Neuron (in vitro differentiated cells): ENCODE measurements at regions not wholly inside any gene's neighbourhood (a gene's known extent, or its start where the extent isn't known, plus 50 kb on each side); places are given as distances from the start of the nearest gene placed in this dataset.
A peak's percentile ranks its signal among the peaks of the same experiment; 100 is the strongest.

Experiments used
- H2AFZ ChIP-seq: one replicate; pipeline ENCODE4 v1.6.1; 2013; ENCODE audit warnings: low read depth, mild to moderate bottlenecking, inconsistent platforms, low read length, moderate library complexity
- H3K27me3 ChIP-seq: one replicate; pipeline ENCODE4 v1.6.1; 2013; ENCODE audit warnings: low read length; ENCODE audit not compliant: insufficient read depth
- H3K36me3 ChIP-seq: one replicate; pipeline ENCODE4 v1.6.1; 2013; ENCODE audit warnings: low read length; ENCODE audit not compliant: insufficient read depth
- H3K4me1 ChIP-seq: one replicate; pipeline ENCODE4 v1.6.1; 2013; ENCODE audit warnings: low read length; ENCODE audit not compliant: insufficient read depth
- H3K4me3 ChIP-seq: 2 replicates; pipeline ENCODE4 v1.5.1; 2013; ENCODE audit warnings: mild to moderate bottlenecking, low read length, moderate library complexity
- H3K9me3 ChIP-seq: one replicate; pipeline ENCODE4 v1.6.1; 2013; ENCODE audit warnings: low read length

- peak overlapping the region; percentile 59 for H2AFZ ChIP-seq
- no peaks in the 10 kb centered on the region for H3K36me3 ChIP-seq
- peaks cover 16% of the 10 kb centered on the region for H3K4me1 ChIP-seq
- H3K27me3 ChIP-seq: no peaks in the 10 kb centered on the region
- H3K9me3 ChIP-seq: no peaks in the 10 kb centered on the region
- peak overlapping the region; percentile 18 for H3K4me3 ChIP-seq
Measured at GRCh38 chr12:3336606-3337311, 154.2 kb upstream of the PRMT8 start.

GRCh38 chr12:3337944-3338343 lies 153.1 kb upstream of the PRMT8 start:
- H3K27me3 ChIP-seq: no peaks in the 10 kb centered on the region
- H3K4me3 ChIP-seq: no peak overlapping the region
- no peaks in the 10 kb centered on the region for H3K36me3 ChIP-seq
- H3K4me1 ChIP-seq: peaks cover 21% of the 10 kb centered on the region
- H3K9me3 ChIP-seq: no peaks in the 10 kb centered on the region
- H2AFZ ChIP-seq: no peak overlapping the region

GRCh38 chr12:3339221-3339620 lies 151.8 kb upstream of the PRMT8 start:
- H3K36me3 ChIP-seq: no peaks in the 10 kb centered on the region
- no peak overlapping the region for H2AFZ ChIP-seq
- no peaks in the 10 kb centered on the region for H3K27me3 ChIP-seq
- H3K4me1 ChIP-seq: peaks cover 21% of the 10 kb centered on the region
- no peak overlapping the region for H3K4me3 ChIP-seq
- H3K9me3 ChIP-seq: no peaks in the 10 kb centered on the region

GRCh38 chr12:3341594-3341993 lies 149.4 kb upstream of the PRMT8 start:
- H3K27me3 ChIP-seq: no peaks in the 10 kb centered on the region
- peaks cover 13% of the 10 kb centered on the region for H3K4me1 ChIP-seq
- no peak overlapping the region for H3K4me3 ChIP-seq
- no peak overlapping the region for H2AFZ ChIP-seq
- H3K9me3 ChIP-seq: no peaks in the 10 kb centered on the region
- H3K36me3 ChIP-seq: no peaks in the 10 kb centered on the region

GRCh38 chr12:3342051-3342450 lies 149.0 kb upstream of the PRMT8 start:
- Histone ChIP-seq H2AFZ (peak overlapping the region; percentile 4), H3K4me1 (peaks cover 9% of the 10 kb centered on the region), H3K27me3 (no peaks in the 10 kb centered on the region), H3K4me3 (no peak overlapping the region), H3K36me3 (no peaks in the 10 kb centered on the region), H3K9me3 (no peaks in the 10 kb centered on the region)

- peaks cover 2% of the 10 kb centered on the region for H3K9me3 ChIP-seq
- no peak overlapping the region for H3K4me3 ChIP-seq
- no peaks in the 10 kb centered on the region for H3K27me3 ChIP-seq
- H3K4me1 ChIP-seq: no peaks in the 10 kb centered on the region
- H2AFZ ChIP-seq: no peak overlapping the region
- H3K36me3 ChIP-seq: no peaks in the 10 kb centered on the region
Measured at GRCh38 chr12:3348055-3348454, 142.9 kb upstream of the PRMT8 start.

GRCh38 chr12:3350432-3350831 lies 140.6 kb upstream of the PRMT8 start:
- peaks cover 2% of the 10 kb centered on the region for H3K9me3 ChIP-seq
- no peak overlapping the region for H3K4me3 ChIP-seq
- H3K27me3 ChIP-seq: no peaks in the 10 kb centered on the region
- H3K36me3 ChIP-seq: no peaks in the 10 kb centered on the region
- no peaks in the 10 kb centered on the region for H3K4me1 ChIP-seq
- H2AFZ ChIP-seq: no peak overlapping the region

GRCh38 chr12:3351731-3352130 lies 139.3 kb upstream of the PRMT8 start:
- peaks cover 4% of the 10 kb centered on the region for H3K9me3 ChIP-seq
- H2AFZ ChIP-seq: no peak overlapping the region
- no peaks in the 10 kb centered on the region for H3K36me3 ChIP-seq
- no peaks in the 10 kb centered on the region for H3K4me1 ChIP-seq
- H3K27me3 ChIP-seq: peaks cover 2% of the 10 kb centered on the region
- no peak overlapping the region for H3K4me3 ChIP-seq

- Histone ChIP-seq H2AFZ (no peak overlapping the region), H3K36me3 (no peaks in the 10 kb centered on the region), H3K9me3 (peaks cover 4% of the 10 kb centered on the region), H3K4me1 (no peaks in the 10 kb centered on the region), H3K27me3 (peaks cover 2% of the 10 kb centered on the region), H3K4me3 (no peak overlapping the region)
Measured at GRCh38 chr12:3352230-3352629, 138.8 kb upstream of the PRMT8 start.

GRCh38 chr12:3353621-3354020 lies 137.4 kb upstream of the PRMT8 start:
- H3K9me3 ChIP-seq: peaks cover 4% of the 10 kb centered on the region
- no peaks in the 10 kb centered on the region for H3K36me3 ChIP-seq
- no peak overlapping the region for H2AFZ ChIP-seq
- H3K4me1 ChIP-seq: no peaks in the 10 kb centered on the region
- peaks cover 2% of the 10 kb centered on the region for H3K27me3 ChIP-seq
- H3K4me3 ChIP-seq: no peak overlapping the region

- Histone ChIP-seq H3K4me1 (no peaks in the 10 kb centered on the region), H3K36me3 (no peaks in the 10 kb centered on the region), H3K9me3 (peaks cover 4% of the 10 kb centered on the region), H3K27me3 (peaks cover 5% of the 10 kb centered on the region), H2AFZ (no peak overlapping the region), H3K4me3 (no peak overlapping the region)
Measured at GRCh38 chr12:3354586-3354985, 136.4 kb upstream of the PRMT8 start.

GRCh38 chr12:3355378-3355900 lies 135.6 kb upstream of the PRMT8 start:
- Histone ChIP-seq H3K4me1 (no peaks in the 10 kb centered on the region), H3K27me3 (peaks cover 5% of the 10 kb centered on the region), H2AFZ (no peak overlapping the region), H3K4me3 (no peak overlapping the region), H3K9me3 (peaks cover 4% of the 10 kb centered on the region), H3K36me3 (no peaks in the 10 kb centered on the region)

- Histone ChIP-seq H3K9me3 (peaks cover 2% of the 10 kb centered on the region), H3K27me3 (peaks cover 14% of the 10 kb centered on the region), H2AFZ (no peak overlapping the region), H3K4me3 (no peak overlapping the region), H3K36me3 (no peaks in the 10 kb centered on the region), H3K4me1 (no peaks in the 10 kb centered on the region)
Measured at GRCh38 chr12:3357950-3358525, 133.0 kb upstream of the PRMT8 start.
